B cell (primary cell): ENCODE measurements at regions not wholly inside any gene's neighbourhood (a gene's known extent, or its start where the extent isn't known, plus 50 kb on each side); places are given as distances from the start of the nearest gene placed in this dataset.

Experiments
- CTCF ChIP-seq: fragments of 200-600 bp; IDR thresholded peaks from one replicate; pipeline ENCODE4 v1.8.0; 2022; ENCODE audit warnings: antibody characterized with exemption, mild to moderate bottlenecking
- EZH2 ChIP-seq: IDR thresholded peaks from 2 replicates; pipeline ENCODE4 v1.6.1; 2012; ENCODE audit warnings: borderline replicate concordance, low read depth, mild to moderate bottlenecking, moderate library complexity, low read length; ENCODE audit not compliant: insufficient read depth, poor library complexity, severe bottlenecking

DNA sequence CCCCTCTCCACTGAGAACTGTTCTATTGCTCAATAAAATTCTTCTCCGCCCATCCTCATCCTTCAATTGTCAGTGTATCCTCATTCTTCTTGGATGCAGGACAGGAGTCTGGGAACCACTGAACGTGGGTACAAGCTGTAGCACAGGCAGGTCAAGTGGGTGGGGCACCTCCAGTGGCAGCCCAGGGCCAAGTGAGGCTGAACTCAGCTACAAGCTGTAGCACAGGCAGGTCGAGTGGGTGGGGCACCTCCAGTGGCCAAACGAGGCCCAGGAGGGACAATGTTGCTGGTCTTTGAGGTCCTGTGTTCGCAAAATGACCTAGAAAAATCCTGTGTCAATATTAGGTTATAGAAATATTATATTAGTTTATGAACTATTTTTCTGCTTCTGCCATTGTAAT is 352.0 kb downstream of the TMX3 start:
- TF ChIP-seq CTCF (no peak), EZH2 (no peak)
